SK-MEL-5 (cell line): ENCODE measurements at regions not wholly inside any gene's neighbourhood (a gene's known extent, or its start where the extent isn't known, plus 50 kb on each side); places are given as distances from the start of the nearest gene placed in this dataset.

Experiments
- DNase-seq: peaks from one replicate; pipeline ENCODE4 v3.0.0-alpha.2; 2016; ENCODE audit warnings: low read depth, low spot score
- in situ Hi-C: cut with HindIII; loops from 2 replicates; pipeline ENCODE4 v1.10.0; 2016; ENCODE audit warnings: low sequenced_read_pairs, high pct_unique_total_duplicates, low pct_unique_long_range_greater_than_20kb

DNA sequence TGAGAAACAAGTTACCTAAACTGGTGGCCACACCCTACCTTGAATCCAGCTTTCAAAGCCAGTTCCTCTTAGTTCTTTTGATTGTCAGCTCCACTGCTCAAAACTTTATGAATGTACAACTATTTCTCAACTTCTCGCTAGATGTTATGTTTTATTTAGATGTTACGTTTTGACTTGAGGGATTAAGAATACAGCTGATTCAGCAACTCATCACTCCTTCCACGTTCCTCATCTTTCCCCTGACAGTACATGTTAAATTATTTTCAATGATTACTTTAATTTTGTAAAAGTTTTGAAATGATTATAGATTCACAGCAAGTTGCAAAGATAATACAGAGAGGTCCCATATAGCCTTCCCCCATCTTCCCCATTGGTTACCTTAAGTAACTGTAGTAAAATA, 553.4 kb downstream of the GALR1 start:
- no peak for DNase-seq
- in situ Hi-C loops, result no loop called here

DNA sequence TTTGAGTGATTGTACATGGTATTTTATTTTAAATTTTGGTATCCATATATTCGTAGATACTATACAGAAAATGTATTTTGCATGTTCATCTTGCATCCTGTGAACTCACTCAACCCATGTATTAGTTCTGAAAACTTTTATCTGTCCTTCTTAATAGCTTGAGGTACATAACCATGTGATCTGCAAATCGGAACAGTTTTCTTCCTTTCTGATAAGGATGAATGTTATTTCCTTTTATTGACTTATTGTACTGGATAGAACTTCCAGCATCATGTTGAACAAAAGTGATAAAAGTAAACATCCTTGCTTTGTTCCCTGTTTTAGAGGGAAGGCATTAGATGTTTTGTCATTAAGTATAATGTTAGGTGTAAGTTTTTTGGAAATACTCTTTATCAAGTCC, 554.7 kb downstream of the GALR1 start:
- DNase-seq, result no peak
- in situ Hi-C loops, result no loop called here

DNA sequence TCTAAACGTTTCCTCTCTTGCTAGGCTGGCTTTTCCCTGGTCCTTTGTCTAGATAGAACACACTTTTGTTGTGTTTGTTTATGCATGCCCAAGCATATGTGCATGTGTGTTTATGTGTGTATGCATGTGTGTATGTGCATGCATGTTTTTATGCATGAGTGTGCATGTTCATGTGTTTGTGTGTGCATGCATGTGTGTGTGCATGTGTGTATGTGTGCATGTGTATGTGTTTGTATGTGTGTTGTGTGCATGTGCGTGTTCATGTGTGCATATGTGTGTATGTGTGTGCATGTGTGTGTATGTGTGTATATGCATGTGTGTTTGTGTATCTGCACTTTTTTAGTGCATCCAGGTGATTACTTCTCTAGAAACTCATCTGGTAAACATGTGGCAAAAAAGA, 558.0 kb downstream of the GALR1 start:
- no peak for DNase-seq
- in situ Hi-C loops, result no loop called here

DNA sequence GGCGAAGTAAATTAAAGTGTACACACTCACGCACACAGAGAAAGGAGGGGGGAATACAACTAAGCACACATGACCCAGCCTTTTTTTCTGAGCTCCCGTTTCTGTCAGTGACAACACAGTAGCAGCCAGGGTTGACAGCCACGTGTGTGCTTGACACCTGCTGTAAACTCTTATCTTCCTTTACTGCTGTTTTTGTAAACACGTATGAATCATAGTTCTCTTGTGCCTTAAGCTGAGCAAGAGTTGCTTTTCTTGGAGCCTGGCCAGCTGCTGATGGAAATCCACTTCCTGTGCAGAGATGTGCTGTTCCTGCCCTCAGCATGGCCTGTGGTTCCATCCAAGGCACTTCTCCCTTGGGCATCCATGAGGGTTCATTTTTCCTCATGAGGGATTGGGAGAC, 561.9 kb downstream of the GALR1 start:
- in situ Hi-C loops, result no loop called here
- no peak for DNase-seq

DNA sequence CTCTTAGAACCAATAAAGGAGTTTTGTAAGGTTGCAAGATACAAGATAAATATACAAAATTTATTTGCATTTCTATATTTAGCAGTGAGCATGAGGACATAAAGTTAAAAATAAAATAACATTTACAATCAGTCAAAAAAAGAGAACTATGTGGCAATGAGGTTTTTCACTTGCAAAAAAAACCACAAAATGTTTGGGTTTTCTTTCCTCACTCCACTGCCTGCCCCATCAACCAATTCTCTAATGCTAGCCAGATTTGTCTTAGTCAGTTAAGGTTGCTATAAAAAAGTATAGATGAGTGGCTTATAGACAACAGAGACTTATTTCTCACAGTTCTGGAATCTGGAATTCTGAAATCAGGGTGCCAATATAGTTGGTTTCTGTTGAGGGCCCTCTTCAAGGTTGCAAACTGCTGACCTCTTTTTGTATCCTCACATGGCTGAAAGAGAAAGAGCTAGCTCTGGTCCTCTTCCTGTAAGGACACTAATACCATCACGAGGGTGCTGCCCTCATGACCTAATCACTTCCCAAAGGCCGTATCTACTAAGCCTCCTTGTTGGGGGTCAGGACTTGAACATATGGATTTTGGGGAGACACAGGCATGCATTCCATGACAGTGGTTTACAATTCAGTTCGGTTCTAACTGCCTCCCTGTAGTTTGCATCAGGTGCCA, 566.2 kb downstream of the GALR1 start:
- DNase-seq, result no peak
- in situ Hi-C loops, result no loop called here

DNA sequence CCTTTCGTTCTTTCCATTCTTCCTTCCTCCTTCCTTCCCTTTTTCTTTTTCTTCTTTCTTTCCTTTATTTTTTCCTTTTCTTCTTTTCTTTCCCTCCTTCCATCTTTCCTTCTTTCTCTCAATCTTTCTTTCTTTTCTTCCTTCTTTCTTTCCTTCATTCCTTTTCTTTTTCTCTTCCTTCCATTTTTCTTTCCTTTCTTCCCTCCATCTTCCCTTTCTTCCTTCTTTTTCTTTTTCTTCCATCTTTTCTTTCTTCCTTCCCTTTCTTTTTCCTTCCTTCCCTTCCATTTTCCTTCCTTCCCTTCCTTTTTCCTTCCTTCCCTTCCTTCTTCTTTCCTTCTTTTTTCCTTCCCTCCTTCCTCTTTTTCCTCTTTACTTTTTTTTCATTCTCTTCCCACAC, 568.7 kb downstream of the GALR1 start:
- in situ Hi-C loops, result no loop called here
- DNase-seq, result no peak

DNA sequence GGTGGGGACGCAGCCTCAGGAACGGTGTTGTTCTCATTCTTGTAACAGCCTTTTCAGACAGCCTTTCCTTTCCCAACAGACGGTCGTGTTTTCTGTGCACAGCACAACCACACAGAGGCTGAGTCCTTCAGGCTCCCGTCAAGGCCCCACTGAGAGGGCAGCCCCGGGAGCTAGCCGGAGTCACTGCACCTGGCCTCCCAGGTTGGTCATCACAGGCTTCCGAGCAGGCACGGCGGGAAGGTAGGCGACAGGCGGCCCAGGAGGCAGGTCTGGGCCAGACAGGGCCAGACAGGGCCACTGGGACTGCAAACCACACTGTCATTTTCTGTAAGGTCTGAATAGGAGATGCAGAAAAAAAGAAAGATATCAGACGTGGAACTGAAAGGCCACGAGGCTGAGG, 570.8 kb downstream of the GALR1 start:
- DNase-seq, result no peak
- in situ Hi-C loops, result no loop called here

DNA sequence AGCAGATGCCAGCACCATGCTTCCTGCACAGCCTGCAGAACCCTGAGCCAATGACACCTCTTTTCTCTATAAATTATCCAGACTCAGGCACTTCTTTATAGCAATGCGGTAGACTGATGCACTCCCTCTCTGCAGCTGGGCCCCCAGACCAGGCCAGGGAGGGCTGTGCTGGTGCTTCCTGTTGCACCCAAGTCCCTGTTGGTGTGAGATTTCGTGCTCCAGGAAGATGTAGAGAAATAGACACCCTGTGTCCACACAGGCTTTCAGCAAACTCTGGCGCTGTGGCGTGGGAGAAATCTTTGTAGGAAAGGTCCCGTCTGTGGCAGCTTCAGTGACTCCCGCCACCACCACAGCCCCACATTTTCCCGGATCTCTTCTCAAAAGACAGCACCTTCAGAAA, 572.2 kb downstream of the GALR1 start:
- no peak for DNase-seq
- in situ Hi-C loops, result no loop called here

DNA sequence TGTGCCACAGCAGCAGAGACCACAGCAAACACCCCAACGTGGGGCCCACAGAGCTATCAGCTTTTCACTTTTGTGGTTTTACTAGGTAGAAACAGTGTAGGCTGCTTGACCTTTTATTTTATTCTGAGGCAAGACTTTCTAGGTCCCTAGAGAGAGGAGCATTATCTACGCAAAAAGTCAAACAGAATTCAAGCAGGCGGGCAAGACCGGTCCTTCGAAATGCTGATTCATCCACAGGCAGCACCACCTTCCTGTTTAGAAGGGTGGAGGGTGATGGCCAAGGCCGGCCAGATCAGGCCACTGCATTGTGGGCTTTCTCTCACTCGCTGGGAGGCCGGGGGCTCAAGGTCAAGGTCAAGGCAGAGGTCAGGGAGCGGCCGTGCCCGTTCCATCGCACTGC, 573.0 kb downstream of the GALR1 start:
- no peak for DNase-seq
- in situ Hi-C loops, result no loop called here

DNA sequence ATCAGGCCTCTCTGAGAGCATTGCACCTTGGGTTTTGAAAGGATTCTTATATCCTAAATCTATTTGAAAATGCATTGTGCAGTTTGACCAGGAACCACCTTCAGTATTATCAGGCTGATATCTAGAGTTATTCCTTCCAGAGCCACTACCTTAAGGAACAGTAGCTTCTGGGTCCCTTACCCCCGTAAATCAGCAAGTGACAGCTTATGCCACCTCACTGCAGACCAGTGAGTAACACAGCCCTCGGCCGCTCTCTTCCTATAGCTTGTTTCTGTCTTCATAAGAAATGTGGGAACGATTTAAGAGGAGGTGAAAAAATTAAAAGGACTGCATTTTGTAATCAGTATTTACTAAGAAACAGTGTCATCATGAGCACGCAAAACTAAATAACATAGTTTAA, 584.2 kb downstream of the GALR1 start:
- in situ Hi-C loops, result no loop called here
- DNase-seq, result no peak

DNA sequence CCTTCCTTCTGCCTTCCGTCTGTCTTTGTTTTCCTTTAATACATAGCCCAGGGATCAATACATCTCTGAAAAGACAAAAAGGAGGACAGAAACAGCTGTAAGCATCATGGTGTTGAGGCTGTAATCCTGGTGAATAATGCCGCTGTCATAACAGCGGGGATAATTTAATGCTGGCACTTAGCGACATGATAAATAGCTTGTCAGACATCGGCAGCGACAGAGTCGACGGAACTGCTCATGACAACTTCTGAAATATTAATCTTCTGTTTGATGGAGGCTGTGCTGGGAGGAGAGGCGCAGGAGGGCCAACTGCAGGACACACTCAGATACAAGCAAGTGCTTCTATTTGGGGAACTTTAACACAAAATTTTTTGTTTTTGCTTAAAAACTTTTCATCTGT, 602.2 kb downstream of the GALR1 start:
- DNase-seq, result no peak
- in situ Hi-C loops, result no loop called here

DNA sequence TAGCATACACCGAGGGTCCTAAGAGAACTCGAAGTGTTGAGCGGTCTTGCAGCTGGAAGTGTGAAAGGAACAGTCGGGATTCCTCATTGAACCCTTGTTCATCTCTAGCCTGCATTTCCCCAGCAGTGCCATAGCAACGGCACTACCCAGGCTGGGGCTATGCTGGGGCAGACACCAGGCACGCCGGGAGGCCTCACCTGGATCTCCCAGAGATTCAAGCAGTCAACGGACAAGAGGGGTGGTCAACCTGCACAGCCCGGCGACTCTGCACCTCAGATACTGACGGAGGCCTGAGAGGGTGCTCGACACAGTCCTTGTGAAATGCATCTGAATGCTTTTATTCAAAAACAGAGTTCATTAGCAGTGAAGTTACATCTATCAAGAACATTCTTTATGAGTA, 604.2 kb downstream of the GALR1 start:
- in situ Hi-C loops, result no loop called here
- DNase-seq, result no peak

DNA sequence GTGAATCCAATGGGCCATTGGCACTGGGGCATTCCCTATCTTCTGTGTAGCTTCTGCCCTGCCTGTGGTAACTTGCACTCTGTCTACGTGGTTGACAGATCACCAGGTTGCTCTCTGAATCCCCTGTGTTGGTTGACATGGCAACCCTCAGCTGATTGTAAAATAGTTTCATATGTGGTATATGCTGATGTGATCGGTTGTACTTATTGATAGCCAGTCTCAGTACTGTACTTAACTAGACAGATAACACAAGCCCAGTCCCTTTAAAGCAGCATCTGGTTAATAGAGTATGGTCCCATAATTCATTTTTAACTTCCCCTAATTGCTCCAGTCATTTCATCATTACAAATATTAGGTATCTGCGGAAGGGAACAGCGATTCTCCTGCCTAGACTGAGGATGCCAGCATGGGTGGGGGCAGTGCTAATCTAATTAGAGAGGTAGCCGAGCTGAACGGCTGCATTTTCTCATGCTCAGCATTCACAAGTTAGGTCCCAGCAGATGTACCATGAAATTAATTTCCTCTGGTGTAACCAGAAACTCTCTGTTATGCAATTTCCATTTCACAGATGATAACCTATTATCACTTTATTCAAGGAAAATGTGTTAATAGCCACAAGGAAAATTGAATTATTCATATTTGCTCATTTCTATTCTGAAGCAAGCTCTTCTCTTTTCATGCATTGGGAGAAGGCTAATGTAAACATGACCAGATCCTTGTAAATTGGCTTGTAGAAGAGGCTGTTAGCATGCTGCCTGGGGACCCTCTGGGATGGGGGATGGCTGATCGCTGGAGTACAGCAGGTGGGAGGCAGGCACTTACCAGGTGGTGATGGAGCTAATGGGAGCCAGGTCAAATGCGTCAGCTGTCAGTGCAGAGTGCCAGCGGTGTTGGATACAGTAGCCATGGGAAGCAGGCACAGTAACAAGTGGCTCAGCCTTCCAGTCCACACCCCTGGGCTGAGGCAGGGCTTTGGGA, 608.3 kb downstream of the GALR1 start:
- in situ Hi-C loops, result no loop called here
- DNase-seq, result no peak

DNA sequence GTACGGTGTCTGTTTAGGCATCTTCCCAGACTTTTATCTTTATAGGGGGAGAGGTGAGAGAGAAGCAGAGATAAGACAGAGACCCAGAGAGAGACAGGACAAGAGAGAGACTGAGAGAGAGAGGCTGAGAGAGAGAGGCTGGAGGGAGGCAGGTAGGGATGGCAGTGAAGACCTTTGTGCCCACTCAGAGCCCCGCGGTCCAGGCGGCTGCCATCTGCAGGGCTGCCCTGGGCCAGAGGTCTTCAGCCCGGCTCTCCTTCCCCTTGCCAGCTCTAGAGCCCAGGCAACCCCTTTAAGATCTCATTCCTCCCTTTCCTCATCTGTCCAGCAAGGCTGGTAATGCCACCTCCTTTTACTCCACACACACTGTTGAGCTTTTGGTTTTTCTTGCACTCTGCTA, 610.0 kb downstream of the GALR1 start:
- in situ Hi-C loops, result no loop called here
- DNase-seq, result no peak

DNA sequence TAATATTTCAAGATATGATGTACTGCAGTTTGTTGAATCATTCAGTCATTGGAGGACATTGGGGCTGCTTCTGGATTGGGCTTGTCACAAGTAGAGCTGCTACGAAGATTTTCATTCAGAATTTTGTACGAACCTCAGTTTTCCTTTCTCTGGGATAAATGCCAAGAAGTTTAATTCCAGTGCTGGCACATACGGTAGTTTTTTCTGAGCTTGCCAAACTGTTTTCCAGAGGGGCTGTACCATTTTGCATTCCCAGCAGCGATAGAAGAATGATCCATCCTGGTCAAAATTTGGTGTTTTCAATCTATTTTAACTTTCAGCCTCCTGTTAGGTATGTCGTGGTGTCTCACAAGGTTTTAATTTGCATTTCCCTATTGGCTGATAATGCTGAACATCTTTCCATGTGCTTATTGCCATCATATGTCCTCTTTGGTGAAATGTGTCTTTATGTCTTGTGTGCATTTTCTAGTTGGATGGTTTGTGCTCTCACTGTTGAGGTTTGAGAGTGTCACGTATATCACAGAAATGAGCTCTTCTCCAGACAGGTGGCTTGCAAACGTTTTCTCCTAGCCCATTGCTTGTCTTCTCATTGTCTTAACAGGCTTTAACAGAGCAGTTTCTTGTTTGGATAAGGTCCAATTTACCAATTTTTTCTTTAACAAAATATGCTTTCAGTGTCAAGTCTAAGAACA, 612.6 kb downstream of the GALR1 start:
- no peak for DNase-seq
- in situ Hi-C loops, result no loop called here

DNA sequence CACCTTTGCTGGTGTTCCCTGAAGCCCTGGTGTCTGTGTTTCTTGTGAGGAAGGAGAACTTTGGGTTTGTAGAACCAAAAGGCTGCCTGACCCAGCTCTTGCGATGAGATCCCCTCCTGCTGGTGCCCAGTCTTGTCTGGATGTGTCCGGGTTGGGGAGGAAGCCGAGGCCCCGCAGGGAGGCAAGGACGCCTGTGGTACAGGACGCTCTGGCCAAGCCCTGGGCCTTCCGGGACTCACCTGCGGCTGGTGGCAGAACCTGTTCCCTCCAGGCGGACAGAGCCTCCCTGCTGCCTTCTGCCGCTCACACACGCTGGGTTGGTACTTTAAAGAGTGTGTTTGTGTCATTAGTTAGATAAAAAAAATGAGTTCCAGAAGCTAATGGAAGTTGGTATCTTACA, 616.2 kb downstream of the GALR1 start:
- in situ Hi-C loops, result no loop called here

DNA sequence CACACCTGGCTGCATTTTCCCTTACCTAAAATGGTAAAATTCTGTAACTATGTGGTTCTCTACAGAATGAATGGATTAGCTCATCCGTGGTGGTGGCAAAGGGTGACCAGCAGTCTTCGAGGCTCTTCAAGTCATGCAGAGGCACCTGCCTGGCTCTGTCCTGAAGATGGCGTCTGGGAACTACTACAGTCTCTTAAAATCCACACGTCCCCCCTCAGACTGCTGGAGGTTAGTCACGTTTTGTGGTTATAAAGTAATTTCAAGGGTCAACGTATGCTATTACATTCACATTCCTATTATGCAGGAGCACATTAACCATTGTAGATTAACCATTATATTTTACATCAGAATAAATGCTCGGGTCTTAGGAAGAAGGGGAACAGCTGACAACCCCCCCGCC, 616.7 kb downstream of the GALR1 start:
- in situ Hi-C loops, result no loop called here
- DNase-seq, result no peak

More for the DNA sequence above, 616.2 kb downstream of the GALR1 start:
- DNase-seq, result no peak

DNA sequence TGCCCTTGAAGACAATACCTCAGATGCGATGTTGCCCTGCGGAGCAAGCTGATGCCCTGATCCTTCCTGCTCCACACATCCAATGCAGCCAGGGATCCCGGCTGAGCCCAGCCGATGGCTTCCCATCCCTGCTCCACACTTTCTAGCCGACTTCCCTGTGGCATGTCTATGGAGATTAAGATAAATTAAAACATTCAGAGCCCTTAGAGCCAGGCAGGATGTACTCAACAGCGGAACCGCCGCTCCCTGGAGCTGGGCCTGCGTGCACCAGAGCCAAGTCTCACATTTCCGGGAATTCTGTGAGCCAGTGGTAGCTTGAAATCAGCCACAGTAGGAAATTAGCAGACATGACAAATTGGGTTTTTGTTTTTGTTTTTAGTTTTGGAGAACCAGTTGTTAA, 620.6 kb downstream of the GALR1 start:
- in situ Hi-C loops, result no loop called here
- DNase-seq, result no peak

DNA sequence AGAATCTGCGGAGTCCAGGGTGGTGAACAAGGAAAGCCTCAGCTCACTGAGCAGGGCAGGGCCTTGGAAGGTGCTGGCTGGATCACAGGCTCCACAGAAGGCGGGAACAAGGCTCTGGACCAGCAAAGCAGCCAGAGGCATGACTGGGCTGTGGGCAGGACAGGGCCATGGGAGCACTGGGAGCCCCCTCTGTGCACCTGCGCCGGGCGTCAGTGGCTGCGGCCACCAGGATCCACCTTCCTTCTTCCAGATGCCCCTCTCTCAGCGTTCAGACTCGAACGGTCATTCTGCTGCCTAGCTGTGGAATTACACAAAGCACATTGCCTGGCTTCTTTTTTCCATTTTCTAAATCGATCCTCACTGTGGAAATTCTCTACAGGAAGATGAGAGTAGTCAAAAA, 621.2 kb downstream of the GALR1 start:
- DNase-seq, result no peak
- in situ Hi-C loops, result no loop called here
